Astrocyte (in vitro differentiated cells and primary cell): ENCODE measurements at regions not wholly inside any gene's neighbourhood (a gene's known extent, or its start where the extent isn't known, plus 50 kb on each side); places are given as distances from the start of the nearest gene placed in this dataset.

ENCODE experiments used
- EZH2 ChIP-seq: IDR thresholded peaks from 2 replicates; pipeline ENCODE4 v1.6.1; 2012; ENCODE audit warnings: mild to moderate bottlenecking, low read length, inconsistent platforms; ENCODE audit not compliant: insufficient read depth
- TF ChIP-seq, protein P1 (sequence below): IDR thresholded peaks from 2 replicates; pipeline ENCODE4 v1.5.1; 2011; ENCODE audit warnings: low read depth, mild to moderate bottlenecking, inconsistent platforms, low read length, moderate library complexity; ENCODE audit not compliant: insufficient read depth

DNA sequence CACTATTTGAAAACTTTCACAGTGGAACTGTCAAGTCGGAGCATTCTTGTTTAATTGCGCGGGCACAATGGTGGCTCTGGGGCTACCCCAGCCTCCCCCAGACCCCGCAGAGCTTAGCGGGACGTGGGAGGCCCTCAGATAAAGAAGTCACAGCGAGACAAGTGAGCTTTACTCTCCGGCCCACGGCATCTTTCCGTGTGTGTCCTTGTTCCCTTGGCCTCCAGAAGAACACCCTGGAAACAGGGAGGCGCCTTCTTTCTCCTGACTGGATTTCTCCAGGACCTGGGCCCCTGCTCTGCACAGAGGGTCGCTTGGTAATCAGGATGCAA lies 382.8 kb downstream of the RRAGC start:
- TF ChIP-seq, protein P1, sequence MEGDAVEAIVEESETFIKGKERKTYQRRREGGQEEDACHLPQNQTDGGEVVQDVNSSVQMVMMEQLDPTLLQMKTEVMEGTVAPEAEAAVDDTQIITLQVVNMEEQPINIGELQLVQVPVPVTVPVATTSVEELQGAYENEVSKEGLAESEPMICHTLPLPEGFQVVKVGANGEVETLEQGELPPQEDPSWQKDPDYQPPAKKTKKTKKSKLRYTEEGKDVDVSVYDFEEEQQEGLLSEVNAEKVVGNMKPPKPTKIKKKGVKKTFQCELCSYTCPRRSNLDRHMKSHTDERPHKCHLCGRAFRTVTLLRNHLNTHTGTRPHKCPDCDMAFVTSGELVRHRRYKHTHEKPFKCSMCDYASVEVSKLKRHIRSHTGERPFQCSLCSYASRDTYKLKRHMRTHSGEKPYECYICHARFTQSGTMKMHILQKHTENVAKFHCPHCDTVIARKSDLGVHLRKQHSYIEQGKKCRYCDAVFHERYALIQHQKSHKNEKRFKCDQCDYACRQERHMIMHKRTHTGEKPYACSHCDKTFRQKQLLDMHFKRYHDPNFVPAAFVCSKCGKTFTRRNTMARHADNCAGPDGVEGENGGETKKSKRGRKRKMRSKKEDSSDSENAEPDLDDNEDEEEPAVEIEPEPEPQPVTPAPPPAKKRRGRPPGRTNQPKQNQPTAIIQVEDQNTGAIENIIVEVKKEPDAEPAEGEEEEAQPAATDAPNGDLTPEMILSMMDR, result no peak
- no peak for TF ChIP-seq EZH2
